Endodermal cell (in vitro differentiated cells): ENCODE measurements at regions not wholly inside any gene's neighbourhood (a gene's known extent, or its start where the extent isn't known, plus 50 kb on each side); places are given as distances from the start of the nearest gene placed in this dataset.

ENCODE experiments used
- DNase-seq: peaks from one replicate; pipeline ENCODE4 v3.0.0-alpha.2; 2017
- H3K27ac ChIP-seq: 2 replicates; pipeline ENCODE4 v1.5.1; 2013; ENCODE audit warnings: mild to moderate bottlenecking, low read depth, low read length, moderate library complexity
- H3K27me3 ChIP-seq: 2 replicates; pipeline ENCODE4 v1.6.1; 2013; ENCODE audit warnings: mild to moderate bottlenecking, low read length, moderate library complexity; ENCODE audit not compliant: insufficient read depth, control insufficient read depth, poor library complexity, severe bottlenecking
- H3K36me3 ChIP-seq: 2 replicates; pipeline ENCODE4 v1.7.0; 2013; ENCODE audit warnings: mild to moderate bottlenecking, low read length, moderate library complexity; ENCODE audit not compliant: control insufficient read depth, insufficient read depth
- H3K4me1 ChIP-seq: one replicate; pipeline ENCODE4 v1.7.0; 2013; ENCODE audit warnings: low read length; ENCODE audit not compliant: control insufficient read depth, insufficient read depth
- H3K4me3 ChIP-seq: 2 replicates; pipeline ENCODE4 v1.5.1; 2013; ENCODE audit warnings: mild to moderate bottlenecking, low read length, moderate library complexity
- H3K9ac ChIP-seq: 2 replicates; pipeline ENCODE4 v1.6.1; 2013; ENCODE audit warnings: mild to moderate bottlenecking, low read length, moderate library complexity; ENCODE audit not compliant: poor library complexity, severe bottlenecking; ENCODE audit errors: extremely low read depth
- H3K9me3 ChIP-seq: 2 replicates; pipeline ENCODE4 v1.6.1; 2013; ENCODE audit warnings: mild to moderate bottlenecking, low read length, moderate library complexity; ENCODE audit not compliant: control insufficient read depth
- H3K27ac Mint-ChIP-seq: 2 replicates; pipeline ENCODE4 v1.8.0; 2020; ENCODE audit warnings: mixed read lengths
- H3K27me3 Mint-ChIP-seq: 2 replicates; pipeline ENCODE4 v1.8.0; 2021; ENCODE audit warnings: mild to moderate bottlenecking, mixed read lengths; ENCODE audit not compliant: insufficient read depth
- H3K36me3 Mint-ChIP-seq: 2 replicates; pipeline ENCODE4 v1.8.0; 2020; ENCODE audit warnings: low read depth, mixed read lengths
- H3K4me1 Mint-ChIP-seq: 2 replicates; pipeline ENCODE4 v1.8.0; 2020; ENCODE audit warnings: mixed read lengths
- H3K4me3 Mint-ChIP-seq: 2 replicates; pipeline ENCODE4 v1.8.0; 2020; ENCODE audit warnings: mild to moderate bottlenecking, moderate library complexity, mixed read lengths
- H3K9me3 Mint-ChIP-seq: 2 replicates; pipeline ENCODE4 v1.8.0; 2020; ENCODE audit warnings: mild to moderate bottlenecking, mixed read lengths
- WGBS, 2 experiments: methylation state at CpG; one replicate each; pipeline versions ENCODE4 v1.1.5 to v1.1.7; 2013; ENCODE audit warnings: missing lambda C conversion rate in 2 of 2, mixed read lengths in 1 of 2; ENCODE audit not compliant: insufficient coverage in 1 of 2, insufficient read length in 1 of 2; 5-methylcytosine and 5-hydroxymethylcytosine counted together
- TF ChIP-seq, protein P1 (sequence below): fragments of 200-600 bp; sonication (generic); conservative IDR thresholded peaks from 2 replicates; pipeline ENCODE4 v1.5.0; 2021; ENCODE audit warnings: antibody characterized with exemption, mild to moderate bottlenecking

DNA sequence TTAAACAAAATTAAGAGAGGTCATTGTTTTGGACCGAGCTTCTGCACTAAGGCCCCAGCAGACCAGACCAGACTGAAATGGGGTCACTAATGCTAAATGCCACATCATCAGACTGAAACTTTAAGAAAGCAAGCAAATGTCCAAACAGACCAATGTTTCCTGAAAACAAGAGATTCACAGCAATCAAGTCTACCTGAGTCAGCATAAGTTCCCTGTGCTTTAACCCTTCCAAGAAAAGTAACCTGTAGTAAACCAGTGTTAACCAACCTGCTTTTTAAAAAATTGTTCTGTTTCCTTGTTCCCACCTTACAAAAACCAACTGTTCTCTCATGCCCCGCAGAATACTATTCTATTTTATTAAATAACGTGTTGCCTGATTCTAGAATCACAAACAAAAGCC lies 241.1 kb upstream of the GADL1 start:
- no peaks in the 10 kb centered on the region for H3K36me3 ChIP-seq
- no peak overlapping the region for H3K27ac ChIP-seq
- no peak overlapping the region for H3K4me3 ChIP-seq
- Mint-ChIP-seq H3K27ac (no peak overlapping the region), H3K4me3 (no peak overlapping the region), H3K27me3 (peaks cover 3% of the 10 kb centered on the region), H3K9me3 (no peaks in the 10 kb centered on the region), H3K4me1 (no peaks in the 10 kb centered on the region), H3K36me3 (no peaks in the 10 kb centered on the region)
- 91% methylated on average over 3 of the region's 3 CpGs; no CpG with 5 or more reads in 1 of the 2 experiments for WGBS, 2 experiments
- no peaks in the 10 kb centered on the region for H3K9me3 ChIP-seq
- TF ChIP-seq, protein P1, sequence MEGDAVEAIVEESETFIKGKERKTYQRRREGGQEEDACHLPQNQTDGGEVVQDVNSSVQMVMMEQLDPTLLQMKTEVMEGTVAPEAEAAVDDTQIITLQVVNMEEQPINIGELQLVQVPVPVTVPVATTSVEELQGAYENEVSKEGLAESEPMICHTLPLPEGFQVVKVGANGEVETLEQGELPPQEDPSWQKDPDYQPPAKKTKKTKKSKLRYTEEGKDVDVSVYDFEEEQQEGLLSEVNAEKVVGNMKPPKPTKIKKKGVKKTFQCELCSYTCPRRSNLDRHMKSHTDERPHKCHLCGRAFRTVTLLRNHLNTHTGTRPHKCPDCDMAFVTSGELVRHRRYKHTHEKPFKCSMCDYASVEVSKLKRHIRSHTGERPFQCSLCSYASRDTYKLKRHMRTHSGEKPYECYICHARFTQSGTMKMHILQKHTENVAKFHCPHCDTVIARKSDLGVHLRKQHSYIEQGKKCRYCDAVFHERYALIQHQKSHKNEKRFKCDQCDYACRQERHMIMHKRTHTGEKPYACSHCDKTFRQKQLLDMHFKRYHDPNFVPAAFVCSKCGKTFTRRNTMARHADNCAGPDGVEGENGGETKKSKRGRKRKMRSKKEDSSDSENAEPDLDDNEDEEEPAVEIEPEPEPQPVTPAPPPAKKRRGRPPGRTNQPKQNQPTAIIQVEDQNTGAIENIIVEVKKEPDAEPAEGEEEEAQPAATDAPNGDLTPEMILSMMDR: no peak
- no peaks in the 10 kb centered on the region for H3K27me3 ChIP-seq
- no peak overlapping the region for H3K9ac ChIP-seq
- H3K4me1 ChIP-seq: no peaks in the 10 kb centered on the region
- DNase-seq: no peak

DNA sequence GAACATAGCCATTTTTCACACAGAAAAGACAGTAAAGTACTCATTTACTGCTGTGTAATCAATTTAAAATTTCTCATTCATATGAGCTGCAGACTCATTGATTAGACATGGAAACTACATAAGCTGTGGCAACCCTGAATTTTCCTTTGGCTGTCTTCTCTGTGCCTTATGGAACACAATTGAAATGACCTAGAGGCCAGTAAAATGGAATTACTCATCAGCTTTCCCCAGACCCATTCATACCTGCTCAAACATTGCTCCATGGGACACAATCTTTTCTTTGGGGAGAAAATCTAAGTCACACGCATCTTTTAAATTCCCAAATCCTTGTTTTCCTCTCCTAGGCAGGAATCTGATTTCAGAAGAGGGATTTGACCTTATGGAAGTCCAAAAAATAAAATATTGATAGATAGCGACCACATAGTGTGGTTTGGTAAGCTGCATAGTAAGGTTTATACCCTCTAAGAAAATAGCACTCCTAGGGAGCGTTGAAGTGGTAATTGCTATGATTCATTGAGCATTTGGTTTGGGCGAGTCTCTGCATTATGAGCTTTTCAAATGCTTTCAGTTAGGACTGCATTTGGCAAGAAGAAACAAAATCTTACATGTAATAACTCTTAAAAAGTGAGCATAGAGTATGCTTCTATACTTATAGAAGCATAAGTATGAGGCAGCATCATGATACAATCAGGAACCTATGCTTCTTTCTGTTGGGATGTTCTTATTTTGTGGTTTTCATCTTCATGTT lies 243.4 kb upstream of the GADL1 start:
- no peaks in the 10 kb centered on the region for H3K36me3 ChIP-seq
- Mint-ChIP-seq H3K27me3 (no peaks in the 10 kb centered on the region), H3K9me3 (no peaks in the 10 kb centered on the region), H3K4me1 (peaks cover 7% of the 10 kb centered on the region), H3K27ac (no peak overlapping the region), H3K36me3 (no peaks in the 10 kb centered on the region), H3K4me3 (no peak overlapping the region)
- no peak for DNase-seq
- no peaks in the 10 kb centered on the region for H3K4me1 ChIP-seq
- no peaks in the 10 kb centered on the region for H3K27me3 ChIP-seq
- no peak overlapping the region for H3K27ac ChIP-seq
- WGBS, 2 experiments: 96 to 100% methylated on average over 3 to 4 of the region's 4 CpGs
- no peak overlapping the region for H3K4me3 ChIP-seq
- TF ChIP-seq, protein P1: no peak
- H3K9ac ChIP-seq: no peak overlapping the region
- H3K9me3 ChIP-seq: no peaks in the 10 kb centered on the region

DNA sequence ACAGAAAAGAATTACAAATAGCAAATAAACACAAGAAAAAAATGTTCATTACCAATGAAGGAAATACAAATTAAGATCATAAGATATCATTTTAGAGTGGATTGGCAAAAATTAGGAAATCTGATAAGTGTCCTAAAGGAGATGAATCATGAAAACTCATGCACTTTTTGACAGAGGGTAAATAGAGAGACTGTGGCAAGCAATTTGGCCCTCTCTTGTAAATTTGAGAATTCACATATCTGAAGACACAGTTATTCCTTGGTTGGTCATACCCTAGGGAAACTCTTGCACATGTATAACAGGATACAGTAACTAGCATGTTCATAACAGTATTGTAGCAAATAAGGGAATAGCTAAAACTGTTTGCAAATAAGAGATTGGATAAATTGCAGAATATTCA lies 246.0 kb upstream of the GADL1 start:
- H3K9me3 ChIP-seq: no peaks in the 10 kb centered on the region
- Mint-ChIP-seq H3K4me3 (no peak overlapping the region), H3K27me3 (no peaks in the 10 kb centered on the region), H3K27ac (no peak overlapping the region), H3K36me3 (no peaks in the 10 kb centered on the region), H3K9me3 (peaks cover 5% of the 10 kb centered on the region), H3K4me1 (peaks cover 7% of the 10 kb centered on the region)
- H3K4me3 ChIP-seq: no peak overlapping the region
- TF ChIP-seq, protein P1: no peak
- H3K4me1 ChIP-seq: no peaks in the 10 kb centered on the region
- H3K9ac ChIP-seq: no peak overlapping the region
- H3K27ac ChIP-seq: no peak overlapping the region
- H3K36me3 ChIP-seq: no peaks in the 10 kb centered on the region
- DNase-seq: no peak
- H3K27me3 ChIP-seq: no peaks in the 10 kb centered on the region
